A673 (cell line): ENCODE measurements at regions not wholly inside any gene's neighbourhood (a gene's known extent, or its start where the extent isn't known, plus 50 kb on each side); places are given as distances from the start of the nearest gene placed in this dataset.

Experiments used
- EZH2 ChIP-seq: fragments of 200-600 bp; sonication (generic); IDR thresholded peaks from 2 replicates; pipeline ENCODE4 v1.6.1; 2017; ENCODE audit warnings: borderline replicate concordance, low read depth, mild to moderate bottlenecking, mixed read lengths, antibody characterized with exemption, low read length; ENCODE audit not compliant: poor library complexity, severe bottlenecking
- TF ChIP-seq, protein P1 (sequence below): fragments of 300-800, 200-600 bp; sonication (generic); conservative IDR thresholded peaks from 2 replicates; pipeline ENCODE4 v1.5.1; 2017; ENCODE audit warnings: low read depth, mild to moderate bottlenecking, antibody characterized with exemption, low read length, moderate library complexity, mixed read lengths

DNA sequence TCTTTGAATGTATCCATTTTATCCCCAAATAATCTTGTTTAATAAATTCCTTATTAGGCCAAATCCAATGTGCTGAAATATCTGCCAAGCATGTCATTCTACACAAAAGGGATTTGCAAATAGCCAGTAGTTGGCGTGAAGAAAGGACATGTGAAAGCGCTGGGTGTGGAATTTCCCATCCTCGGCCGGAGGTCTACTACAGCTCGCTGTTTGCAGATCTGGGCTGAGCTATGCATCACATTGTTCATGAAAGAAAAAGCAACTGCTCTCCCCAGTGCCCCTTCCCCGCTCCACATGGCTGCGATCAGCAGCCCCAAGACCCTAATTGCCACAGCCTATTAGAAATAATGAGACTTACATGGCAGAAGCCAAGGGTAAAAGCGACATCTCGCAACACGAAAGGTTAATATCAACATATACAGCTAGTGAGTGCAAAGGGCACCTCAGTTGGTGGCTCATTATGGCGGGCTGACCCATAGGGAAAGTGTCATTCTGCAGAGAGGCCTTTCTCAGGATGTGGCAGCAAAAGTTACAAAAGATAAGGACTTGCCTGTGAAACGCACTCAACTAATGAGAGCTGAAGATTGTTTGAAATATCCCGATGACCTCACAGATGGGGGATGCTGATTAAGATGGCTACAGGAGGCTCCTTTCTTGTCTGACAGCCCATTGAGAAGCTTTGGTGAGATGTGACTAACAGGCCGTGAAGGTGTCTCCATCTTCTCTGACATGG, 126.9 kb upstream of the CYP1B1 start:
- TF ChIP-seq, protein P1, sequence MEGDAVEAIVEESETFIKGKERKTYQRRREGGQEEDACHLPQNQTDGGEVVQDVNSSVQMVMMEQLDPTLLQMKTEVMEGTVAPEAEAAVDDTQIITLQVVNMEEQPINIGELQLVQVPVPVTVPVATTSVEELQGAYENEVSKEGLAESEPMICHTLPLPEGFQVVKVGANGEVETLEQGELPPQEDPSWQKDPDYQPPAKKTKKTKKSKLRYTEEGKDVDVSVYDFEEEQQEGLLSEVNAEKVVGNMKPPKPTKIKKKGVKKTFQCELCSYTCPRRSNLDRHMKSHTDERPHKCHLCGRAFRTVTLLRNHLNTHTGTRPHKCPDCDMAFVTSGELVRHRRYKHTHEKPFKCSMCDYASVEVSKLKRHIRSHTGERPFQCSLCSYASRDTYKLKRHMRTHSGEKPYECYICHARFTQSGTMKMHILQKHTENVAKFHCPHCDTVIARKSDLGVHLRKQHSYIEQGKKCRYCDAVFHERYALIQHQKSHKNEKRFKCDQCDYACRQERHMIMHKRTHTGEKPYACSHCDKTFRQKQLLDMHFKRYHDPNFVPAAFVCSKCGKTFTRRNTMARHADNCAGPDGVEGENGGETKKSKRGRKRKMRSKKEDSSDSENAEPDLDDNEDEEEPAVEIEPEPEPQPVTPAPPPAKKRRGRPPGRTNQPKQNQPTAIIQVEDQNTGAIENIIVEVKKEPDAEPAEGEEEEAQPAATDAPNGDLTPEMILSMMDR: no peak
- no peak for TF ChIP-seq EZH2
